ENCODE measurements at regions not wholly inside any gene's neighbourhood (a gene's known extent, or its start where the extent isn't known, plus 50 kb on each side); places are given as distances from the start of the nearest gene placed in this dataset.

DNA sequence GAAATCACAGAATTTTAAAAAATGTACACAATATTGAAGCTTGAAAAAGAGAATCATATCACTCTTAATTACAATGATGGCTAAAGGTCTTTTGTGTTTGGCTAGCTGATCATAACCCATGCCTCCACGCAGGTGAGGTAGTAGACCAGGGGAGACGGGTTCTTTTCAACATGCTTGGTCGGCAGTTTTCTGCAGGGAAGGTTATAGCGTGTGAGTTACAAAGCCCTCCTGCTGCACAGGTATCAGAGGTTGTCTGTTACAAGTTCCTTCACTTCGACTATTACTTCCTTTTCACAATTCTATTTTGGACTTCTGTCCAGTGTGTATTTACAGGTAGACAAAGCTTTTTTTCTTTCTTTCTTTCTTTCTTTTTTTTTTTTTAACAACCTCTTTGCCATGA is 127.1 kb upstream of the PRPS1L1 start:
- Histone ChIP-seq H3K36me3 (ENCODE audit: insufficient read depth, low read length) (no peaks in the 10 kb centered on the region), H3K27me3 (ENCODE audit: control insufficient read depth, insufficient read depth, low read length) (peaks cover 15% of the 10 kb centered on the region), H3K4me1 (ENCODE audit: control insufficient read depth, insufficient read depth, low read length) (no peaks in the 10 kb centered on the region), H3K4me2 (ENCODE audit: low read length) (no peak overlapping the region), H3K4me3 (ENCODE audit: low read length) (no peak overlapping the region), H3K9me3 (replicated peaks; ENCODE audit: low read length) (no peaks in the 10 kb centered on the region), H3K9ac (ENCODE audit: low read depth, low read length) (no peak overlapping the region)

DNA sequence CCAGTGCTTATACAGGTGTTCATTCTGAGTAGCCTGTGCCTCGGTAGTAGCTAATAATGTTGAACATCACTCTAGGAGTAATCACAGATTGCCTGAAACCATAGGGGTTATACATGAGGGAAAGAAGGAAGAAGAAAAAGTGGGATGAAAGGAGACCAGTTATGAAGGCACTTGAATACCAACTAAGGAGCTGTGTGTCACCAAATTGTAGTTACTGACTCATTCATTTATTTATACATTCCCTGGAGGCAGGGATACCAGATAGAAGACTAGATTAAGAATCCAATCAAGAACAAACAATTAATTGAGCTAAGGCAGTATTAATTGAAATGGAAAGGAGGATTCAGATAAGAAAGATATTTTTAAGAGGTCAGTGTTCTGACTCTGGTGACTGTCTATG is 129.6 kb upstream of the PRPS1L1 start:
- Histone ChIP-seq H3K9ac (ENCODE audit: low read depth, low read length) (no peak overlapping the region), H3K4me1 (ENCODE audit: control insufficient read depth, insufficient read depth, low read length) (no peaks in the 10 kb centered on the region), H3K27me3 (ENCODE audit: control insufficient read depth, insufficient read depth, low read length) (peaks cover 15% of the 10 kb centered on the region), H3K4me3 (ENCODE audit: low read length) (no peak overlapping the region), H3K9me3 (replicated peaks; ENCODE audit: low read length) (no peaks in the 10 kb centered on the region), H3K36me3 (ENCODE audit: insufficient read depth, low read length) (no peaks in the 10 kb centered on the region), H3K4me2 (ENCODE audit: low read length) (no peak overlapping the region)

DNA sequence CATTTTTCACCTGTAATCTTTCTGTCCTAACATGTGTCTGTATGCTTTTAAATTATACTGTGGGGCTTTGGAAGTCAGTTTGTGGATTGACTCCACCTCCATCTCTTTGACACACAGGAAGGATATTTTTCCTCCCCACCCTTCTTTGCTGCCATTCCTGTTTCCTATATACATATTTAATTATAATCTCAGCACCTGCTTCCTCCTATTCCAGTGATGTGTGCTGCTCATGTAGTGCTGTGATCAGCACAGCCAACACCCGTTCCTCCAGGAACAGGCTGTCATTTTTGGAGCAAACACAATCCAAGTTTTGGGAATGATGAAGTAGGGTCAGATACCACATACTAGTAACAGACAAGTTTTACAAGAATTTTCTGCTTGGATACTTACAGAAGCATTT is 135.0 kb upstream of the PRPS1L1 start:
- Histone ChIP-seq H3K27me3 (ENCODE audit: control insufficient read depth, insufficient read depth, low read length) (peaks cover 15% of the 10 kb centered on the region), H3K9me3 (replicated peaks; ENCODE audit: low read length) (no peaks in the 10 kb centered on the region), H3K36me3 (ENCODE audit: insufficient read depth, low read length) (no peaks in the 10 kb centered on the region), H3K9ac (ENCODE audit: low read depth, low read length) (no peak overlapping the region), H3K4me1 (ENCODE audit: control insufficient read depth, insufficient read depth, low read length) (no peaks in the 10 kb centered on the region), H3K4me2 (ENCODE audit: low read length) (no peak overlapping the region), H3K4me3 (ENCODE audit: low read length) (no peak overlapping the region)

DNA sequence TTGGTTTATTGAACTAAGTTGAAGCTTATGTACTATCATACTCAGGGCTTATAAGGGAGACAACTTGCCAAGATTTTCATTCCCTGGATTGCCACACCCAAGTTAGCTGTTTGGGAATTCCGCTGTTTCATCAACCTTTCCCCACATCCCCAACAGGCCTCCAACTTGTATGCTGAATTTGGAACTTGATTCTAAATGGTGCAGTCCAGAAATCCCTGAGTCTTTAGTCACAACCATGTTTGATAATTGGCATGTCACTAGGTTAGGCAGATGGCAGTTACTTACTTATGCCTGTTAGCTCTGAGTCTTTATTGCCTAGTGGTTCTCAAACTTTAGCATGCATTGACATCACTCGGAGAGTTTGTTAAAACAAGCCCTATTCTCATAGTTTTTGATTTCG is 135.4 kb upstream of the PRPS1L1 start:
- Histone ChIP-seq H3K9ac (ENCODE audit: low read depth, low read length) (no peak overlapping the region), H3K4me3 (ENCODE audit: low read length) (no peak overlapping the region), H3K36me3 (ENCODE audit: insufficient read depth, low read length) (no peaks in the 10 kb centered on the region), H3K4me1 (ENCODE audit: control insufficient read depth, insufficient read depth, low read length) (no peaks in the 10 kb centered on the region), H3K27me3 (ENCODE audit: control insufficient read depth, insufficient read depth, low read length) (peaks cover 11% of the 10 kb centered on the region), H3K4me2 (ENCODE audit: low read length) (no peak overlapping the region), H3K9me3 (replicated peaks; ENCODE audit: low read length) (no peaks in the 10 kb centered on the region)

- Histone ChIP-seq H3K4me1 (ENCODE audit: control insufficient read depth, insufficient read depth, low read length) (no peaks in the 10 kb centered on the region), H3K9ac (ENCODE audit: low read depth, low read length) (no peak overlapping the region), H3K36me3 (ENCODE audit: insufficient read depth, low read length) (no peaks in the 10 kb centered on the region), H3K4me3 (ENCODE audit: low read length) (no peak overlapping the region), H3K27me3 (ENCODE audit: control insufficient read depth, insufficient read depth, low read length) (peaks cover 4% of the 10 kb centered on the region), H3K4me2 (ENCODE audit: low read length) (no peak overlapping the region), H3K9me3 (replicated peaks; ENCODE audit: low read length) (no peaks in the 10 kb centered on the region)
Observed at GRCh38 chr7:18165166-18165565, 137.5 kb upstream of the PRPS1L1 start.

DNA sequence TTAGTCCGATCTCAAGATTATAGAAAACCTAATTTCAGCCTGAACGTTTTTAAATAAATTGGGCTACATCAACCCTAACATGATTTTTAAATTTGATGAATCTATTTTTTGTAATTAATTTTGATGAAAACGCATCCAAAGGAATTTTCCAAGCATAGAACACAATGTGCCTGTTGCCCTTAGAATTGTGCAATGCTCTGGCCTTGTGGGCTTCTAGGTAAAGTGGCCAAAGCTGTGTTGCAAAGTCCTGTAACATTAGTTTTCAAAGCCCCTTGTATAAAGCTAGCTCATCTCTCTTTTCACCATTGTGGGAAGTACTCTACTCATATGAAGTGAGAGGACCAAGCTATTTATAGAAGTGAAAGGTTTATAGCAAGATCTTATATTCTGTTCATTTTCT is 138.4 kb upstream of the PRPS1L1 start:
- no peaks in the 10 kb centered on the region for H3K36me3 ChIP-seq (ENCODE audit: insufficient read depth, low read length)
- H3K4me3 ChIP-seq (ENCODE audit: low read length): no peak overlapping the region
- H3K4me2 ChIP-seq (ENCODE audit: low read length): no peak overlapping the region
- H3K9me3 ChIP-seq (replicated peaks; ENCODE audit: low read length): no peaks in the 10 kb centered on the region
- H3K27me3 ChIP-seq (ENCODE audit: control insufficient read depth, insufficient read depth, low read length): peaks cover 4% of the 10 kb centered on the region
- H3K9ac ChIP-seq (ENCODE audit: low read depth, low read length): no peak overlapping the region
- H3K4me1 ChIP-seq (ENCODE audit: control insufficient read depth, insufficient read depth, low read length): no peaks in the 10 kb centered on the region

DNA sequence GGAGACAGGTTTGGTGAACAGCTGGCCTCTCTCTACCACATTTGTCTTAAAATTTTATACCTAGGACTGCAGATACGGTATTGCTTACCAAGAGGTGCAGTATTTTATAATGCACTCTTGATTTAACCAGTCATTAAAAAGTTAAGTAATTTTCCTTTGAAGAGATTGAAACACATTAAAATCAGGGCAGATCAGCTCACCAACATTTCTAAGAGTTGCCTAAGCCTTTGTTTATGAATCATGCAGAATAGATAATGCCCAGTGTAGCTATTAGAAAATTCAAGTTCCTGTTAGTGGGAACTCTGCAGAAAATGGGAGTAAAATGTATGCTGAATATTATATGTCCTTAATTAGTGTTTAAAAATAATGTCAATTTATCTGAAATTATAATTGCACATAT is 140.2 kb upstream of the PRPS1L1 start:
- no peak overlapping the region for H3K9ac ChIP-seq (ENCODE audit: low read depth, low read length)
- H3K4me1 ChIP-seq (ENCODE audit: control insufficient read depth, insufficient read depth, low read length): no peaks in the 10 kb centered on the region
- H3K9me3 ChIP-seq (replicated peaks; ENCODE audit: low read length): no peaks in the 10 kb centered on the region
- no peak overlapping the region for H3K4me3 ChIP-seq (ENCODE audit: low read length)
- H3K4me2 ChIP-seq (ENCODE audit: low read length): no peak overlapping the region
- H3K36me3 ChIP-seq (ENCODE audit: insufficient read depth, low read length): no peaks in the 10 kb centered on the region
- peaks cover 2% of the 10 kb centered on the region for H3K27me3 ChIP-seq (ENCODE audit: control insufficient read depth, insufficient read depth, low read length)

GRCh38 chr7:18174996-18175395 is 147.3 kb upstream of the PRPS1L1 start:
- no peaks in the 10 kb centered on the region for H3K4me1 ChIP-seq (ENCODE audit: control insufficient read depth, insufficient read depth, low read length)
- no peaks in the 10 kb centered on the region for H3K36me3 ChIP-seq (ENCODE audit: insufficient read depth, low read length)
- H3K9ac ChIP-seq (ENCODE audit: low read depth, low read length): no peak overlapping the region
- no peak overlapping the region for H3K4me3 ChIP-seq (ENCODE audit: low read length)
- H3K4me2 ChIP-seq (ENCODE audit: low read length): no peak overlapping the region
- H3K9me3 ChIP-seq (replicated peaks; ENCODE audit: low read length): no peaks in the 10 kb centered on the region
- no peaks in the 10 kb centered on the region for H3K27me3 ChIP-seq (ENCODE audit: control insufficient read depth, insufficient read depth, low read length)

GRCh38 chr7:18175801-18176450 is 148.3 kb upstream of the PRPS1L1 start:
- Histone ChIP-seq H3K4me2 (ENCODE audit: low read length) (no peak overlapping the region), H3K9me3 (replicated peaks; ENCODE audit: low read length) (no peaks in the 10 kb centered on the region), H3K9ac (ENCODE audit: low read depth, low read length) (no peak overlapping the region), H3K27me3 (ENCODE audit: control insufficient read depth, insufficient read depth, low read length) (no peaks in the 10 kb centered on the region), H3K4me3 (ENCODE audit: low read length) (no peak overlapping the region), H3K4me1 (ENCODE audit: control insufficient read depth, insufficient read depth, low read length) (no peaks in the 10 kb centered on the region), H3K36me3 (ENCODE audit: insufficient read depth, low read length) (no peaks in the 10 kb centered on the region)

DNA sequence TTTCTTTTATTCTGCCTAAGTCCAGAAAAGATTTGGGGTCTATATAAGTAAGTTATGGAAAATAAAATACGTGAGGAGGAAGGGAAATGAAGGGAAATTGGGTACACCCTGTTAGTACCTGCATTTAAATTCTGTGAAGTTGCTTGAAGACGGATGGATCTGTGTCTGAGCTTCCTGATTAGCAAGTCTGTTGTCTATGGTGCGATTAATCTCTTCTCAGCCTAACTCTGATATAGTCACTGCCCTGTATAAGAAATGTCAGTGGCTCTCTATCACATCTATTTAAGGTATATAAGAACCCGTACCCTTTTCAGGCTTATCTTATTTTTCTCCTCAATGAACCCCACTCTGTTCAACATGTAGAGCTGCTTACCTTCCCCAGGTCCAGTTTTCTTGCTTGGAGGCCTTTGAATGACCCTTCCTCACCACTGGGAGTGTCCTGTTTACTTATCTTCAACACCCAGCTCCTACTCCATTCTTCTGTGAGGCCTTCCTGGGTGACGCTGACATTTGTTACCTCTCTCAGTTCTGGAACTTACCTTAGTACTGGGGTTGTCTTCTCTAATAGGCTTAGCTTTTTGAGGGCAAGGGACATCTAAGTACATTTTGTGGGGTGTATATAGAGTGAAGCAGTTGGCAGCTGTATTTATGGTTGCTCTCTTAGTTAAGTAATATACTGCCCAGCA is 149.6 kb upstream of the PRPS1L1 start:
- H3K4me1 ChIP-seq (ENCODE audit: control insufficient read depth, insufficient read depth, low read length): no peaks in the 10 kb centered on the region
- H3K36me3 ChIP-seq (ENCODE audit: insufficient read depth, low read length): no peaks in the 10 kb centered on the region
- H3K27me3 ChIP-seq (ENCODE audit: control insufficient read depth, insufficient read depth, low read length): peaks cover 3% of the 10 kb centered on the region
- H3K9ac ChIP-seq (ENCODE audit: low read depth, low read length): no peak overlapping the region
- H3K4me2 ChIP-seq (ENCODE audit: low read length): no peak overlapping the region
- H3K9me3 ChIP-seq (replicated peaks; ENCODE audit: low read length): no peaks in the 10 kb centered on the region
- no peak overlapping the region for H3K4me3 ChIP-seq (ENCODE audit: low read length)

- Histone ChIP-seq H3K4me1 (ENCODE audit: control insufficient read depth, insufficient read depth, low read length) (no peaks in the 10 kb centered on the region), H3K9ac (ENCODE audit: low read depth, low read length) (no peak overlapping the region), H3K36me3 (ENCODE audit: insufficient read depth, low read length) (no peaks in the 10 kb centered on the region), H3K27me3 (ENCODE audit: control insufficient read depth, insufficient read depth, low read length) (peaks cover 3% of the 10 kb centered on the region), H3K4me3 (ENCODE audit: low read length) (no peak overlapping the region), H3K9me3 (replicated peaks; ENCODE audit: low read length) (no peaks in the 10 kb centered on the region), H3K4me2 (ENCODE audit: low read length) (no peak overlapping the region)
Observed at GRCh38 chr7:18177815-18178660, 150.4 kb upstream of the PRPS1L1 start.
